ENCODE measurements at regions not wholly inside any gene's neighbourhood (a gene's known extent, or its start where the extent isn't known, plus 50 kb on each side); places are given as distances from the start of the nearest gene placed in this dataset.

- TF ChIP-seq CTCF (conservative IDR thresholded peaks at IDR 0.05; ENCODE audit: low read depth in 2 of 2) = no peak
- TF ChIP-seq POLR2AphosphoS5 (IDR thresholded peaks at IDR 0.05; ENCODE audit: low read depth) = no peak
- no peak for TF ChIP-seq REST (IDR thresholded peaks at IDR 0.05; ENCODE audit: unreplicated experiment)
- no peak for TF ChIP-seq EZH2phosphoT487 (IDR thresholded peaks at IDR 0.05; ENCODE audit: unreplicated experiment)
- TF ChIP-seq CREB1 (CRISPR knock-in tag; IDR thresholded peaks at IDR 0.05; ENCODE audit: low read depth) = no peak
- no peak for TF ChIP-seq JUNB (IDR thresholded peaks at IDR 0.05; ENCODE audit: unreplicated experiment)
- TF ChIP-seq STAT1 (IDR thresholded peaks at IDR 0.05; ENCODE audit: unreplicated experiment) = no peak
- no peak for TF ChIP-seq ETS1 (IDR thresholded peaks at IDR 0.05)
- no peak for TF ChIP-seq EZH2 (IDR thresholded peaks at IDR 0.05; ENCODE audit: low read depth, unreplicated experiment)
- no peak for TF ChIP-seq ZNF331 (CRISPR knock-in tag; IDR thresholded peaks at IDR 0.05; ENCODE audit: low read depth)
- TF ChIP-seq NANOG (IDR thresholded peaks at IDR 0.05; ENCODE audit: borderline replicate concordance) = no peak
Observed at GRCh38 chr5:141777711-141778110, 95.7 kb upstream of the ARAP3 start.

All from GM23338 (cell line).